ENCODE measurements at regions not wholly inside any gene's neighbourhood (a gene's known extent, or its start where the extent isn't known, plus 50 kb on each side); places are given as distances from the start of the nearest gene placed in this dataset.

DNA sequence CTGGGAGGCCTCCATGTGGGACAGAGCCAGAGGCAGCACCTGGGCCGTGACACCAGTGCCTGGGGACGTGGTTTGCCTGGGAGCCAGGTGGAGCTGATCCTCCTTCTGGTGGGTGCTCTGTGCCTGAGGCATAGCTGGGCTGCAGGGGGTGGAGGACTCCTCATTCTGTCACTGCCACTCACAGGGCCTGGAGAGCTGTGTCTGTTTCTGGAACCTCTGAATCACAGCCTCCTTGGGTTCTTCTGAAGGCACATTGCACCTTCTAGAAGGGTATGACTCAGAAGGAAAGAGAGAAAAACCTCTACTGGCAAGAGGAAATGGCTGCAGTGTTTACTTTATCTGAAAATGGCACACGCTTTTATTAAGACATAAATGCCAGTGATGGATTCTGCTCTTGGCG, 659.8 kb downstream of the VRK1 start:
- Histone ChIP-seq H3K9me3 (no peaks in the 10 kb centered on the region), H3K36me3 (no peaks in the 10 kb centered on the region), H3K27me3 (peaks cover 7% of the 10 kb centered on the region), H3K4me3 (no peak overlapping the region), H3K27ac (no peak overlapping the region), H3K4me1 (peaks cover 17% of the 10 kb centered on the region)
- WGBS: 69% methylated on average over 4 of the region's 4 CpGs
- TF ChIP-seq POLR2A (IDR thresholded peaks at IDR 0.05) (no peak), POLR2AphosphoS5 (IDR thresholded peaks at IDR 0.05) (no peak)
- TF ChIP-seq, protein P1, sequence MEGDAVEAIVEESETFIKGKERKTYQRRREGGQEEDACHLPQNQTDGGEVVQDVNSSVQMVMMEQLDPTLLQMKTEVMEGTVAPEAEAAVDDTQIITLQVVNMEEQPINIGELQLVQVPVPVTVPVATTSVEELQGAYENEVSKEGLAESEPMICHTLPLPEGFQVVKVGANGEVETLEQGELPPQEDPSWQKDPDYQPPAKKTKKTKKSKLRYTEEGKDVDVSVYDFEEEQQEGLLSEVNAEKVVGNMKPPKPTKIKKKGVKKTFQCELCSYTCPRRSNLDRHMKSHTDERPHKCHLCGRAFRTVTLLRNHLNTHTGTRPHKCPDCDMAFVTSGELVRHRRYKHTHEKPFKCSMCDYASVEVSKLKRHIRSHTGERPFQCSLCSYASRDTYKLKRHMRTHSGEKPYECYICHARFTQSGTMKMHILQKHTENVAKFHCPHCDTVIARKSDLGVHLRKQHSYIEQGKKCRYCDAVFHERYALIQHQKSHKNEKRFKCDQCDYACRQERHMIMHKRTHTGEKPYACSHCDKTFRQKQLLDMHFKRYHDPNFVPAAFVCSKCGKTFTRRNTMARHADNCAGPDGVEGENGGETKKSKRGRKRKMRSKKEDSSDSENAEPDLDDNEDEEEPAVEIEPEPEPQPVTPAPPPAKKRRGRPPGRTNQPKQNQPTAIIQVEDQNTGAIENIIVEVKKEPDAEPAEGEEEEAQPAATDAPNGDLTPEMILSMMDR (IDR thresholded peaks at IDR 0.05): no peak
- DNase-seq (ENCODE audit: low spot score in 2 of 2): no peak

DNA sequence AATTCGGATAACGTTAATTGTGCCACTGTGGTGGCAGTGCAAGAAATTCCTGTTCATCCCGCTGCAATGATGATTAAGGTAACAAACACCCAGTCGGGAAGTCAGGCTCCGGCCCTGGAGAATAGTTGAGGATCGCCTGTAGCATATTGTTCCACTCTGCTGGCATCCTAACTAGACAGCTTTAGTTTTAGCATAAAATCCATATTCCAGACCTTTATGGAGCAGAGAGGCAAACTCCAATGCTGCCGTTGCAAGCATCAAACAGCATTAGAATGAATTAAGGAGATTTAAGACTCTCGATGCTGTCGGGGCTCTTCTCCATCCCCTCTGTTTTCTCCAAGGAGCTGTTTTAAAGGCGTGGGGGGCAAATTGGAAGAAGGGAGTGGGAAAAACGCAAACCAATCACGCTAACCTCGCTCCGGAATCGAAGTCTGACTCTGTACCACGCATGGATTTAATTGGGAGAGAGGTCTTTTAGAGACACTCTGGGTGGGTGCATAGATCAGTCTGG, 660.4 kb downstream of the VRK1 start:
- no peak for DNase-seq (ENCODE audit: low spot score in 2 of 2)
- H3K27me3 ChIP-seq: peaks cover 7% of the 10 kb centered on the region
- no peaks in the 10 kb centered on the region for H3K36me3 ChIP-seq
- WGBS: 56% methylated on average over 16 of the region's 16 CpGs
- H3K9me3 ChIP-seq: peaks cover 5% of the 10 kb centered on the region
- H3K27ac ChIP-seq: no peak overlapping the region
- peak overlapping the region; percentile 44 for H3K4me3 ChIP-seq
- H3K4me1 ChIP-seq: peaks cover 17% of the 10 kb centered on the region
- TF ChIP-seq POLR2A (IDR thresholded peaks at IDR 0.05): no peak
- TF ChIP-seq POLR2AphosphoS5 (IDR thresholded peaks at IDR 0.05): no peak
- TF ChIP-seq EP300 (IDR thresholded peaks at IDR 0.05): no peak
- TF ChIP-seq, protein P1 (IDR thresholded peaks at IDR 0.05): no peak

DNA sequence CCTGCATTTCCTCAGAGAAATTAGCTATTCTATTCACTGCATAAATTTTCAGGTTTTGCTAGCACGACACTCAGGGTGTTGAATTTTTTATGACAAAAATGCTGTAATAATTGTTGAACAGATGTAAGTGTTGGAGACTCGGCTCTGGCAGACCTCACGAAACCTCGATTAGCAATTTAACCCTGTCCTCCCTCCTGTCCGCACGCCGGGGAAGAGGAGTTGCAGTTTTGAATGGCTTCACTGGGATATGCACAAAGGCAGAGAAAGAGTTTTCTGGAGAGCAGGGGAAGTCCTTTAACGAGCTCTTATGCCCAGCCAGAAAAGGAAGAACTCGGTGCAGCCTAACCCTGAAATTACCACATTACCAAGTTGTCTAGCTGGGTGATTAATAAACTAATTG, 661.1 kb downstream of the VRK1 start:
- H3K36me3 ChIP-seq: no peaks in the 10 kb centered on the region
- peaks cover 17% of the 10 kb centered on the region for H3K4me1 ChIP-seq
- TF ChIP-seq POLR2A (IDR thresholded peaks at IDR 0.05): no peak
- TF ChIP-seq, protein P1 (IDR thresholded peaks at IDR 0.05): no peak
- TF ChIP-seq POLR2AphosphoS5 (IDR thresholded peaks at IDR 0.05): no peak
- no peak for DNase-seq (ENCODE audit: low spot score in 2 of 2)
- 44% methylated on average over 9 of the region's 9 CpGs for WGBS
- H3K27me3 ChIP-seq: peaks cover 7% of the 10 kb centered on the region
- no peak overlapping the region for H3K27ac ChIP-seq
- peak overlapping the region; percentile 44 for H3K4me3 ChIP-seq
- peaks cover 5% of the 10 kb centered on the region for H3K9me3 ChIP-seq

DNA sequence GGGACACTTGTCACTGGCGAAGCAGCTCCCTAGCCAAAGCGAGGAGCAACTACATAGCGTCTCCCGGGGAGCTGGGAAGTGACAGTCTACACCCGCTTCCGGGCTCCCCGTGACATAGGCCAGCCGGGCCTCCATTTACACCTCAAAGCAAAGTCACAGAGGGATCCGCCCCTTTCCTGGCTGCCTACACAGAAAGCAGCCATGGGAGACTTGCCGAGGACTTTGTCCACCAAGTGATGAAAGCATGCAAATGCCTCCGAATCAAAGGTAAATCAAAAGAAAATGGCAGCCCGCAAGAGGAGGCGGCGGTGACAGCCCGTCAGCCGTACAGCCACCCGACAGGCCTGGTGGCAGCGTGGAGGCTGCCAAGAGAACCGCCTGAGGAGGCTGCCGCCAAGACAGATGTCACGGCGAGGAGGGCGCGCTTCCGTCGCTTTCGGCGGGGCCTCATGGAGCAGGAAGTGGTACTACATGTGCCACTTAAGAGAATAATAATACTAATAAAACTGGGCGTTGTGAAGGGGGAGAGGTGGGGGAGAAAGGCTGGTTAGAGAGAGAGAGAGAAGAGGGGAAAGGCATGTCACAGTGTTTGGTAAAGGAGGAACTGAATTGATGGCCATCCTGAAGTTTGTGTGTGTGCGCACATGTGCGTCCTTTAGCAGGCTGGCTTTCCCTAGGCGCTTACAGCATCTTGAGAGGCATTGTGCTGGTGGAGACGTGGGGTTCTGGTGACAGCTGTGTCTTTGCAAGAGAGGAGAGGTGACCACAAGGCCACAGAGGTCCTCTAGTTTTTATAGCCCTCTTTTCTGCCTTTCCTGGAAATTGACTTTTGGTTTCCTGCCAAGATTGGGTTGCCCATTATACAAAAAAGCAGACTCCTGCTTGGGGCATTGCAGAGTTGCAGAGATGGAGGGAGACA, 661.7 kb downstream of the VRK1 start:
- 20% methylated on average over 32 of the region's 33 CpGs for WGBS
- peak in 1 of 2 donors; percentile 54 for DNase-seq (ENCODE audit: low spot score in 2 of 2)
- Histone ChIP-seq H3K4me1 (peaks cover 17% of the 10 kb centered on the region), H3K36me3 (no peaks in the 10 kb centered on the region), H3K27me3 (peaks cover 7% of the 10 kb centered on the region), H3K27ac (no peak overlapping the region), H3K4me3 (peak overlapping the region; percentile 44), H3K9me3 (peaks cover 5% of the 10 kb centered on the region)
- TF ChIP-seq, protein P1 (IDR thresholded peaks at IDR 0.05): no peak
- TF ChIP-seq POLR2A (IDR thresholded peaks at IDR 0.05): no peak
- no peak for TF ChIP-seq EP300 (IDR thresholded peaks at IDR 0.05)
- TF ChIP-seq POLR2AphosphoS5 (IDR thresholded peaks at IDR 0.05): no peak

DNA sequence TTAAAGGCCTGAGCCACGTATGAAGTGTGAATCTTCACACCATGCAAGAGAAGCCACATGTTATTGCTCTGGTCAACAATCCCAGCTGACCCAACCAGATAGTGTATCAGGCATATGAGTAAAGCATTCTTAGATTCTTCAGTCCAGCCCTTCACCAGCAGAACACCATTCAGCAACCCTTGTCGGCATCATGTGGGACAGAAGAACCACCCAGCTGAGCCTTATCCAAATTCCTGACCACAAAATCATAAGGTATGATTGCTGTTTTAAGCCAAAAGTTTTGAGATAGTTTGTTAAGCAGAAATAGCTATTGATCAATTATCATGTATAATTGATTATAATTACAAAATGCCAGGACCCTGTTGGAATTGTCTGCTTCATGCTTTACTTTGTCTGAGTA, 664.9 kb downstream of the VRK1 start:
- no peak overlapping the region for H3K4me3 ChIP-seq
- no peak overlapping the region for H3K27ac ChIP-seq
- H3K9me3 ChIP-seq: peaks cover 5% of the 10 kb centered on the region
- no peaks in the 10 kb centered on the region for H3K36me3 ChIP-seq
- 92% methylated on average over 2 of the region's 2 CpGs for WGBS
- no peaks in the 10 kb centered on the region for H3K27me3 ChIP-seq
- no peak for DNase-seq (ENCODE audit: low spot score in 2 of 2)
- TF ChIP-seq EP300 (IDR thresholded peaks at IDR 0.05) (no peak), POLR2A (IDR thresholded peaks at IDR 0.05) (no peak), POLR2AphosphoS5 (IDR thresholded peaks at IDR 0.05) (no peak)
- H3K4me1 ChIP-seq: peaks cover 17% of the 10 kb centered on the region

Measured in suprapubic skin (tissue), 4 donors.